HCT116 (cell line): ENCODE measurements at regions not wholly inside any gene's neighbourhood (a gene's known extent, or its start where the extent isn't known, plus 50 kb on each side); places are given as distances from the start of the nearest gene placed in this dataset.

ENCODE experiments used
- ATAC-seq: fragments of 200-7000 bp; cut with Tn5 transposase; 2 replicates; pipeline ENCODE4 v1.9.1; 2020; ENCODE audit warnings: mild to moderate bottlenecking, moderate library complexity
- BruUV-seq: library from RNA; stranded (reverse); fragments of 400-500 nt; replicated peaks from 2 replicates; lab custom pipeline; 2021; lab: Mats Ljungman, UMichigan
- CTCF ChIA-PET: fragments of 300-600 bp; sonication (Branson Sonifier 250); formaldehyde crosslinking; loops from one replicate; lab custom pipeline; 2021; ENCODE audit warnings: antibody characterized with exemption; lab: Charles Lee
- POLR2A ChIA-PET: fragments of 300-600, 350-600 bp; sonication (Branson Sonifier 250); formaldehyde crosslinking; loops from one replicate; lab custom pipeline; 2021; ENCODE audit warnings: antibody characterized with exemption; lab: Charles Lee
- RAD21 ChIA-PET, 2 experiments: fragments of 300-600 bp; sonication (Branson Sonifier 250); formaldehyde crosslinking; loops; one replicate each; lab custom pipeline; 2023; ENCODE audit warnings: low total read pairs in 2 of 2; ENCODE audit not compliant: uncharacterized antibody in 2 of 2, unreplicated experiment in 2 of 2, low non-redundant PET in 1 of 2; lab: Charles Lee
- DNase-seq: peaks from one replicate; pipeline ENCODE4 v3.0.0-alpha.2; 2010; ENCODE audit warnings: low read depth, low spot score
- H2AFZ ChIP-seq: fragments of 200-600 bp; shearing (Covaris generic), sonication (generic); 2 replicates; pipeline ENCODE4 v1.6.1; 2017; ENCODE audit warnings: low read depth, mixed run types, mixed read lengths, antibody characterized with exemption, low read length; ENCODE audit not compliant: poor library complexity, severe bottlenecking
- H3K27ac ChIP-seq: 2 replicates; pipeline ENCODE4 v1.5.1; 2012; ENCODE audit warnings: low read depth, low read length
- H3K27me3 ChIP-seq: fragments of 200-600 bp; sonication (generic); 2 replicates; pipeline ENCODE4 v1.6.1; 2016; ENCODE audit warnings: mixed run types, low read length, mixed read lengths; ENCODE audit not compliant: insufficient read depth
- H3K36me3 ChIP-seq, 2 experiments: fragments of 200-500 bp in 1 of 2; fragments of 200-600 bp in 1 of 2; sonication (Bioruptor generic) in 1 of 2; sonication (generic) in 1 of 2; 2 replicates each; pipeline versions ENCODE4 v1.5.1 to v1.6.1; 2014 to 2016; ENCODE audit warnings: low read length in 2 of 2, inconsistent platforms in 1 of 2, mixed read lengths in 1 of 2, mixed run types in 1 of 2; ENCODE audit not compliant: insufficient read depth in 2 of 2, control insufficient read depth in 1 of 2
- H3K4me1 ChIP-seq, 2 experiments: fragments of 200-600 bp in 1 of 2; sonication (generic) in 1 of 2; 2 replicates each; pipeline versions ENCODE4 v1.5.1 to v1.6.1; 2012 to 2017; ENCODE audit warnings: low read length in 2 of 2, inconsistent platforms in 1 of 2, mild to moderate bottlenecking in 1 of 2, mixed read lengths in 1 of 2, mixed run types in 1 of 2, moderate library complexity in 1 of 2; ENCODE audit not compliant: insufficient read depth in 2 of 2, control insufficient read depth in 1 of 2
- H3K4me2 ChIP-seq: fragments of 200-600 bp; sonication (generic); 2 replicates; pipeline ENCODE4 v1.6.1; 2017; ENCODE audit warnings: mixed run types, low read length, mixed read lengths
- H3K4me3 ChIP-seq, 2 experiments: fragments of 200-600 bp in 1 of 2; sonication (generic) in 1 of 2; replicated peaks in 1 of 2; 2 replicates each; pipeline ENCODE4 v1.5.1; 2011 to 2016; ENCODE audit warnings: low read length in 2 of 2, control low read depth in 1 of 2, low read depth in 1 of 2, mild to moderate bottlenecking in 1 of 2, mixed read lengths in 1 of 2, mixed run types in 1 of 2
- H3K79me2 ChIP-seq: fragments of 200-600 bp; sonication (generic); 2 replicates; pipeline ENCODE4 v1.6.1; 2017; ENCODE audit warnings: mild to moderate bottlenecking, mixed run types, low read length, moderate library complexity, mixed read lengths; ENCODE audit not compliant: insufficient read depth
- H3K9ac ChIP-seq: fragments of 200-600 bp; sonication (generic); 2 replicates; pipeline ENCODE4 v1.6.1; 2016; ENCODE audit warnings: low read length, mixed read lengths
- H3K9me2 ChIP-seq: fragments of 200-600 bp; sonication (generic), shearing (Covaris generic); 2 replicates; pipeline ENCODE4 v1.6.1; 2017; ENCODE audit warnings: mixed run types, mild to moderate bottlenecking, moderate library complexity; ENCODE audit not compliant: insufficient read depth
- H3K9me3 ChIP-seq, 2 experiments: fragments of 200-500 bp in 1 of 2; fragments of 200-600 bp in 1 of 2; sonication (Bioruptor generic) in 1 of 2; sonication (generic) in 1 of 2; 2 replicates each; pipeline ENCODE4 v1.6.1; 2014 to 2017; ENCODE audit warnings: low read length in 2 of 2, mixed read lengths in 2 of 2, inconsistent platforms in 1 of 2, low read depth in 1 of 2, mild to moderate bottlenecking in 1 of 2, mixed run types in 1 of 2, moderate library complexity in 1 of 2; ENCODE audit not compliant: control insufficient read depth in 1 of 2, insufficient read depth in 1 of 2
- H4K20me1 ChIP-seq: fragments of 200-600 bp; sonication (generic), shearing (Covaris generic); 2 replicates; pipeline ENCODE4 v1.6.1; 2017; ENCODE audit warnings: mixed run types, mild to moderate bottlenecking, moderate library complexity; ENCODE audit not compliant: insufficient read depth
- CBX3 ChIP-seq: IDR thresholded peaks from 2 replicates; pipeline ENCODE4 v1.6.1; 2012; ENCODE audit warnings: low read depth
- CEBPB ChIP-seq: IDR thresholded peaks from 2 replicates; pipeline ENCODE4 v1.6.1; 2012; ENCODE audit warnings: low read depth
- EZH2phosphoT487 ChIP-seq: fragments of 200-600 bp; IDR thresholded peaks from 2 replicates; pipeline ENCODE4 v1.6.1; 2018; ENCODE audit warnings: antibody characterized with exemption, borderline replicate concordance
- JUND ChIP-seq: IDR thresholded peaks from 2 replicates; pipeline ENCODE4 v1.6.1; 2012
- POLR2A ChIP-seq: IDR thresholded peaks from 2 replicates; pipeline ENCODE4 v1.7.0; 2011; ENCODE audit warnings: borderline replicate concordance; ENCODE audit not compliant: insufficient read depth, insufficient read length; ENCODE audit errors: extremely low read depth
- POLR2AphosphoS5 ChIP-seq: IDR thresholded peaks from 2 replicates; pipeline ENCODE4 v1.6.1; 2011; ENCODE audit warnings: mild to moderate bottlenecking, low read depth, low read length, moderate library complexity
- SIN3A ChIP-seq: IDR thresholded peaks from 2 replicates; pipeline ENCODE4 v1.6.1; 2012; ENCODE audit warnings: low read depth
- SP1 ChIP-seq: IDR thresholded peaks from 2 replicates; pipeline ENCODE4 v1.6.1; 2012; ENCODE audit warnings: low read depth
- SRF ChIP-seq: IDR thresholded peaks from 2 replicates; pipeline ENCODE4 v1.6.1; 2012; ENCODE audit warnings: low read depth
- ZBTB33 ChIP-seq: IDR thresholded peaks from 2 replicates; pipeline ENCODE4 v1.6.1; 2011; ENCODE audit warnings: mild to moderate bottlenecking, low read length, moderate library complexity; ENCODE audit not compliant: insufficient replicate concordance; ENCODE audit errors: extremely low read depth
- ZNF274 ChIP-seq: fragments of 200-500 bp; sonication (Bioruptor generic); IDR thresholded peaks from 2 replicates; pipeline ENCODE4 v1.6.1; 2014; ENCODE audit warnings: mild to moderate bottlenecking, low read depth, low read length, inconsistent platforms
- intact Hi-C: fragments of 100-400 bp; cut with micrococcal nuclease; formaldehyde crosslinking; loops from 2 replicates; pipeline ENCODE4 v1.10.0; 2022
- TF ChIP-seq, protein P1 (sequence below): IDR thresholded peaks from 2 replicates; pipeline ENCODE4 v1.6.1; 2012

DNA sequence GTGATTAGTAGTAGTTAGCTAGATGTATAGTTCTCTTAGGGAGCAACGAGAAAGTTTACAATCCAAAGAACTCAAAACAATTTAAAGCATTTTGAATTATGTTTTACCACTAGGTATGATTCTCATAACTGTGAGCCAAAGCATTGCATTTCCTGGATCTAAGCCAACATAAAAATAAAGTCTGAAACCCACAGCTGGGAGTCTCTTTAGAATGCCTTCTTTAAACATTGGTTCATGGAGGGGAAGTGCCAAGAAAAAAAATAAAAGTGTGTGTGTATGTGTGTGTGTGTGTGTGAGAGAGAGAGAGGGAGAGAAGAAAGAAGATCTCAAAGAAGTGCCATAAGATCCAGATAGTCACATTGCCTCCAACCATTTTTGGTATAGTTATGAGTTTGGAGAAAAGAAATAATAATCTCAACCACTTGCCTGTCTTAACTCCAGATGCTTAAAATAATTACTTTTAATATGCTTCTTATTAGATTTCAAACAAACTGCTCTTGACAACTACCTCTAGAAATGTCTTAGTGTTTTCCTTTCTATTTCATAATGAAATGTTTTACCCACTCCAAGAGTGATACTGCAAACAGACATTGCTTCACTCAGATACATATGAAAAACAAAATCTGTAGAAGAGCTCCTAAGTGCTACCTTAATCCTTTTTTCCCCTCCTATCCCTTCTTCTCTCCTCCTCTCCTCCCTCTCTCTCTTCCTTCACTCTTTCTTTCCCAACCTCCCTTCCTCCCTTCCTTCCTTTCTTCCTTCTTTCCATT lies 554.1 kb downstream of the KCTD12 start:
- no TSS peak for BruUV-seq
- H3K27me3 ChIP-seq, result no peaks in the 10 kb centered on the region
- no peaks in the 10 kb centered on the region for H3K36me3 ChIP-seq
- ATAC-seq (no peak), DNase-seq (no peak)
- ChIA-PET POLR2A (no interaction called here), RAD21 (no interaction called here)
- H2AFZ ChIP-seq, result no peak overlapping the region
- H3K9ac ChIP-seq, result no peak overlapping the region
- H3K79me2 ChIP-seq, result no peaks in the 10 kb centered on the region
- intact Hi-C loops, result no loop called here
- H3K4me1 ChIP-seq, result no peaks in the 10 kb centered on the region
- no peak overlapping the region for H3K4me2 ChIP-seq
- no peaks in the 10 kb centered on the region for H3K9me3 ChIP-seq
- H3K27ac ChIP-seq, result no peak overlapping the region
- H3K9me2 ChIP-seq, result no peaks in the 10 kb centered on the region
- H3K4me3 ChIP-seq, result no peak overlapping the region
- H4K20me1 ChIP-seq, result no peaks in the 10 kb centered on the region
- TF ChIP-seq SP1 (no peak), SRF (no peak), POLR2AphosphoS5 (no peak), CEBPB (no peak), ZNF274 (no peak), ZBTB33 (no peak), SIN3A (no peak)
- TF ChIP-seq, all 23 proteins: peak for 0
- CTCF ChIA-PET, result no interaction called here

DNA sequence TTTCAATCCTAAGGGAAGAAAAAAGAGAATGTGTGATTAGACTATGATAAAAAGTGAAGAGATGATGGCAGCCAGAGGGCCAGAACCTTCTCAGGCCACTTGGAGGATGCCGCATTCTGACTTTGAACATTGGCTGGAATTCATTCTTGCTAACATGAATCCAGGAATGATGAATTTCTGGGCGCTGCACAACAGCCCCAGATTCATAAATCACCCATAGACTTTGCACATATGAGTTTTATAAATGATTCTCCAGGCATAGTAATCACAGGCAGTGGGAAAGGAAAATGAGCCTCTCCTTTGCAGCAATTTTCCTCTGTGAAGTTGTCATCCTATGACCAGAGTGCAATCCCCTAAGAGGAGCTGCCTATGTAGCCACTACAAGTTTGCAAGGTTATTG lies 555.4 kb downstream of the KCTD12 start:
- ATAC-seq, result no peak
- Histone ChIP-seq H2AFZ (no peak overlapping the region), H3K9ac (no peak overlapping the region), H3K4me2 (no peak overlapping the region), H3K27ac (no peak overlapping the region), H3K4me1 (no peaks in the 10 kb centered on the region), H3K9me2 (no peaks in the 10 kb centered on the region), H3K27me3 (no peaks in the 10 kb centered on the region), H4K20me1 (no peaks in the 10 kb centered on the region), H3K4me3 (no peak overlapping the region), H3K36me3 (no peaks in the 10 kb centered on the region), H3K9me3 (no peaks in the 10 kb centered on the region), H3K79me2 (no peaks in the 10 kb centered on the region)
- BruUV-seq, result no TSS peak
- ChIA-PET RAD21 (no interaction called here), CTCF (no interaction called here), POLR2A (no interaction called here)
- no peak for DNase-seq
- intact Hi-C loops, result no loop called here
- TF ChIP-seq CBX3, result no peak
- TF ChIP-seq EZH2phosphoT487, result no peak
- no peak for TF ChIP-seq ZNF274
- TF ChIP-seq POLR2A, result no peak
- no peak for TF ChIP-seq JUND
- TF ChIP-seq SIN3A, result no peak
- TF ChIP-seq ZBTB33, result no peak
- TF ChIP-seq, protein P1, sequence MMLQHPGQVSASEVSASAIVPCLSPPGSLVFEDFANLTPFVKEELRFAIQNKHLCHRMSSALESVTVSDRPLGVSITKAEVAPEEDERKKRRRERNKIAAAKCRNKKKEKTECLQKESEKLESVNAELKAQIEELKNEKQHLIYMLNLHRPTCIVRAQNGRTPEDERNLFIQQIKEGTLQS, result no peak
